ENCODE measurements at regions not wholly inside any gene's neighbourhood (a gene's known extent, or its start where the extent isn't known, plus 50 kb on each side); places are given as distances from the start of the nearest gene placed in this dataset.

DNA sequence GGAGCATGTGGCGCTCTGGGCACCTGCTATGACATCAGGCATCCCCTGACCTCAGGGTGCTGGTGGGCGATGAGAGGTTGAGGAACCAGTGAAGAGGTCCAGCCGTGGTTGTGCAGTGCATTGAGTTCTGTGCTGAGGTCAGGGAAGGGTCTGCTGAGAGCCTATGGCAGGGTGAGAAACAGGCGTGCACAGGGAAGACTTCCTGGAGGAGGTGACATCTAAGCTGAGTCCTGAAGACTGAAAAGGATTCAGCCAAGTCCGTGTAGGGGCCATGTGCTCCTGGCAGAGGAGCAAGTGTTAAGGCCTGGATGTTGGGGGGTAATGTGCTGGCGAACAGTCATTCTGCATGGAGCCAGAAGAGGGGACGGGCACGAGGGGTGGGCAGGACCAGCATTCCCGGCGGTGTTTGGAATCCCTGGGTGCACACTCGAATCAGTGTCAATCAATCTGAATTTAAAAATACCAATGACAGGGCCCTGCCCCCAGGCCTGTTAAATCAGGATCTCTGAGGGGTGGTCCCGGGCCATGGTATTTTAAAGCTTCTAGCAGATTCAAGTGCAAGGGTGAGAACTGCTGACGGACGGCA is 65.8 kb upstream of the CIBAR2 start:
- TF ChIP-seq, protein P1, sequence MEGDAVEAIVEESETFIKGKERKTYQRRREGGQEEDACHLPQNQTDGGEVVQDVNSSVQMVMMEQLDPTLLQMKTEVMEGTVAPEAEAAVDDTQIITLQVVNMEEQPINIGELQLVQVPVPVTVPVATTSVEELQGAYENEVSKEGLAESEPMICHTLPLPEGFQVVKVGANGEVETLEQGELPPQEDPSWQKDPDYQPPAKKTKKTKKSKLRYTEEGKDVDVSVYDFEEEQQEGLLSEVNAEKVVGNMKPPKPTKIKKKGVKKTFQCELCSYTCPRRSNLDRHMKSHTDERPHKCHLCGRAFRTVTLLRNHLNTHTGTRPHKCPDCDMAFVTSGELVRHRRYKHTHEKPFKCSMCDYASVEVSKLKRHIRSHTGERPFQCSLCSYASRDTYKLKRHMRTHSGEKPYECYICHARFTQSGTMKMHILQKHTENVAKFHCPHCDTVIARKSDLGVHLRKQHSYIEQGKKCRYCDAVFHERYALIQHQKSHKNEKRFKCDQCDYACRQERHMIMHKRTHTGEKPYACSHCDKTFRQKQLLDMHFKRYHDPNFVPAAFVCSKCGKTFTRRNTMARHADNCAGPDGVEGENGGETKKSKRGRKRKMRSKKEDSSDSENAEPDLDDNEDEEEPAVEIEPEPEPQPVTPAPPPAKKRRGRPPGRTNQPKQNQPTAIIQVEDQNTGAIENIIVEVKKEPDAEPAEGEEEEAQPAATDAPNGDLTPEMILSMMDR (IDR thresholded peaks at IDR 0.05), result no peak
- TF ChIP-seq, protein P2, sequence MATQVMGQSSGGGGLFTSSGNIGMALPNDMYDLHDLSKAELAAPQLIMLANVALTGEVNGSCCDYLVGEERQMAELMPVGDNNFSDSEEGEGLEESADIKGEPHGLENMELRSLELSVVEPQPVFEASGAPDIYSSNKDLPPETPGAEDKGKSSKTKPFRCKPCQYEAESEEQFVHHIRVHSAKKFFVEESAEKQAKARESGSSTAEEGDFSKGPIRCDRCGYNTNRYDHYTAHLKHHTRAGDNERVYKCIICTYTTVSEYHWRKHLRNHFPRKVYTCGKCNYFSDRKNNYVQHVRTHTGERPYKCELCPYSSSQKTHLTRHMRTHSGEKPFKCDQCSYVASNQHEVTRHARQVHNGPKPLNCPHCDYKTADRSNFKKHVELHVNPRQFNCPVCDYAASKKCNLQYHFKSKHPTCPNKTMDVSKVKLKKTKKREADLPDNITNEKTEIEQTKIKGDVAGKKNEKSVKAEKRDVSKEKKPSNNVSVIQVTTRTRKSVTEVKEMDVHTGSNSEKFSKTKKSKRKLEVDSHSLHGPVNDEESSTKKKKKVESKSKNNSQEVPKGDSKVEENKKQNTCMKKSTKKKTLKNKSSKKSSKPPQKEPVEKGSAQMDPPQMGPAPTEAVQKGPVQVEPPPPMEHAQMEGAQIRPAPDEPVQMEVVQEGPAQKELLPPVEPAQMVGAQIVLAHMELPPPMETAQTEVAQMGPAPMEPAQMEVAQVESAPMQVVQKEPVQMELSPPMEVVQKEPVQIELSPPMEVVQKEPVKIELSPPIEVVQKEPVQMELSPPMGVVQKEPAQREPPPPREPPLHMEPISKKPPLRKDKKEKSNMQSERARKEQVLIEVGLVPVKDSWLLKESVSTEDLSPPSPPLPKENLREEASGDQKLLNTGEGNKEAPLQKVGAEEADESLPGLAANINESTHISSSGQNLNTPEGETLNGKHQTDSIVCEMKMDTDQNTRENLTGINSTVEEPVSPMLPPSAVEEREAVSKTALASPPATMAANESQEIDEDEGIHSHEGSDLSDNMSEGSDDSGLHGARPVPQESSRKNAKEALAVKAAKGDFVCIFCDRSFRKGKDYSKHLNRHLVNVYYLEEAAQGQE (IDR thresholded peaks at IDR 0.05; ENCODE audit: insufficient read depth in 1 of 2, low read depth in 2 of 2, low read length in 1 of 2), result no peak
- no peak for TF ChIP-seq SIN3A (IDR thresholded peaks at IDR 0.05; ENCODE audit: borderline replicate concordance, insufficient read depth, low read depth, low read length)
